ENCODE measurements at regions not wholly inside any gene's neighbourhood (a gene's known extent, or its start where the extent isn't known, plus 50 kb on each side); places are given as distances from the start of the nearest gene placed in this dataset.

DNA sequence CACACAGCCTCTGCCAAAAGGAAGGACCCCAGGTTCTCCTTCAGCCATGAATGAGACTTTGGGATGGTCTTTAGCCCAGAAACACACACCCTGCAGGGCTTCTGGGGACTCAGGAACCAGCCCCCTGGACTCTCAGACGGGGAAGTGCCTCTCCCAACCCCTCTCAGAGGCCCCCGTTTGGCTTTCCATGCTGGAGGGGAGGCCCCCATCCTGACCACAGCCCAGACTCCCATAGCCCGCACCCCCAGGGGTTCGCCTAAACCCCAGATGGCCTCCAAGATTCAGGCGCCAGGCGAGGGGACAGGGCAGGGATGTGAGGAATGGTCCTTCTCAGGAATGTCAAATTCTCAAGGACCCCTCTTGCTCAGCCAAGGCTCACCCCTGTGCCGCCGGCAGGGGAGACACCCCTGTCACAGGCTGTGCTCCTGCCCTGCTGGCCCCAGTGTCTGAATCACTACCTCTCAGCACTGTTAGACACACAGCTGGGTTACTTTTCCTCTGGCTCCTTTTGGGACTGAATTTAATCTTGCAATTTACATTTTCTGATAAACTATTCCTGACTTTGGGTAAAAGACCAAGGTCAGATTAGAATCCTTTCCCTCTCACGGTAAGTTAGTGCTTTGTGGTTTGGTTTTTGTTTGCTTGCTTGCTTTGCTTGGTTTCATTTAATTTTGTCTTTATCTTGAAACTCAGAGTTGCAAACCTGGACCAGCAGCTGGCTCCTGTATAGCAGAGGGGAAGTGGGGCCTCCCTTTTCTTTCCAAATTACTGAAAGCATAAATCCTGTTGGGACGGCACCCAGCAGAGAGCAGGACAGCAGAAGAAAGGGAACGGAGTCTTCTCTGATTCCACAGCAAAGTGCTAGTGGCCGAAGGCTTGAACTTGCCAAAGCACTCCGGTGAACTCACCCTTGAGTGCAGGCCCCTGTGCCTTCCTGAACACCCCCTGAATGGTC is 198.9 kb upstream of the RAB6C start:
- H3K27ac ChIP-seq: no peak overlapping the region
- intact Hi-C loops (cut with DNase I): no loop called here
- TF ChIP-seq, protein P1, sequence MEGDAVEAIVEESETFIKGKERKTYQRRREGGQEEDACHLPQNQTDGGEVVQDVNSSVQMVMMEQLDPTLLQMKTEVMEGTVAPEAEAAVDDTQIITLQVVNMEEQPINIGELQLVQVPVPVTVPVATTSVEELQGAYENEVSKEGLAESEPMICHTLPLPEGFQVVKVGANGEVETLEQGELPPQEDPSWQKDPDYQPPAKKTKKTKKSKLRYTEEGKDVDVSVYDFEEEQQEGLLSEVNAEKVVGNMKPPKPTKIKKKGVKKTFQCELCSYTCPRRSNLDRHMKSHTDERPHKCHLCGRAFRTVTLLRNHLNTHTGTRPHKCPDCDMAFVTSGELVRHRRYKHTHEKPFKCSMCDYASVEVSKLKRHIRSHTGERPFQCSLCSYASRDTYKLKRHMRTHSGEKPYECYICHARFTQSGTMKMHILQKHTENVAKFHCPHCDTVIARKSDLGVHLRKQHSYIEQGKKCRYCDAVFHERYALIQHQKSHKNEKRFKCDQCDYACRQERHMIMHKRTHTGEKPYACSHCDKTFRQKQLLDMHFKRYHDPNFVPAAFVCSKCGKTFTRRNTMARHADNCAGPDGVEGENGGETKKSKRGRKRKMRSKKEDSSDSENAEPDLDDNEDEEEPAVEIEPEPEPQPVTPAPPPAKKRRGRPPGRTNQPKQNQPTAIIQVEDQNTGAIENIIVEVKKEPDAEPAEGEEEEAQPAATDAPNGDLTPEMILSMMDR (IDR thresholded peaks at IDR 0.05): no peak
- H3K4me3 ChIP-seq: no peak overlapping the region
- peaks cover 0 to 22% of the 10 kb centered on the region in 2 donors for H3K27me3 ChIP-seq
- no peak for ATAC-seq
- no peaks in the 10 kb centered on the region for H3K36me3 ChIP-seq
- no peaks in the 10 kb centered on the region for H3K9me3 ChIP-seq
- H3K4me1 ChIP-seq: no peaks in the 10 kb centered on the region
- peak in 1 of 4 donors; percentile 16 for DNase-seq

DNA sequence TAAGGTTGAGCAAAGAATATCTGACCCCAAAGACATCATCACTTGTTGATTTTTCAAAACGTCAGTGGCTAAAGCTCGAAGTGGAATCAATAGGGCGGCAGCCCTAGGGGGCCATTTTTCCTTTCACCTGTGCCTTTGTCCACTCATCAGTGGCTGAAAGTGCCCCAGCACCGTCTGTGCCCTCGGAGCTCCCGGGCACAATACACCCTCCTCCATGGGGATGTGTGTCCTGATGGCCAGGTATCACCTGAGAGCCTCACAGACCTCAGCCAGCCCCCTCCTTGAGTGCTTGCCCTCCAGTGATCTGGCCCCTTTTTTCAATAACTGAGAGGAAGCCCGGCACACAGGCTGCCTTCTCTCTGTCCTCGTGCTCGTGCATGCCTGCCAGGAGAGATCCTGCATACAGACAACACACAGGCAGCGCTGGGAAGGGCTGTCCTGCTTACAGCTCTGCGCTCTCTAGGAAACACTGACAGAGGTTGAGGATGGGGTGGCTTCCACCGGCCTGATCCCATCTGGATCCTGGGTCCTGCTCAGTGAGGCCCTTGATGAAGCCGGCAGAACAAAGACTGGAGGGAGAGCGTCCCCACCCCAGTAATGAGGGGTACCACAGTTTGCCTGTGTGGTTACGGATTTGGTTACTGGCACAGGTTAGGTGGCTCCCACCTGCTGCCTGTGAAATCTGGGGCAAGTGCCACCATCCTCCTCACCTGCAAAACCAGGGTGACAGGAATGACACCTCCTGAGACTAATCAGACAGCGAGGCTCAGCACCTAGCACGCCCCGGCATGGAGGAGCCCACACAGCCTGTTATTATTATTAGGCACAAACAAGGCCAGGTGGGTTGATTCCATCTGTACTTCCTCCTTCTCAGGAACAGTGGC is 197.5 kb upstream of the RAB6C start:
- intact Hi-C loops (cut with DNase I): no loop called here
- TF ChIP-seq, protein P1 (IDR thresholded peaks at IDR 0.05): no peak
- no peak for ATAC-seq

GRCh38 chr2:129782633-129782990 is 196.9 kb upstream of the RAB6C start:
- H3K4me1 ChIP-seq: no peaks in the 10 kb centered on the region
- H3K27me3 ChIP-seq: peaks cover 0 to 22% of the 10 kb centered on the region in 2 donors
- DNase-seq: no peak
- TF ChIP-seq, protein P1 (IDR thresholded peaks at IDR 0.05): no peak
- no peak overlapping the region for H3K4me3 ChIP-seq
- no peak overlapping the region for H3K27ac ChIP-seq
- H3K36me3 ChIP-seq: no peaks in the 10 kb centered on the region
- H3K9me3 ChIP-seq: no peaks in the 10 kb centered on the region
- ATAC-seq: no peak
- intact Hi-C loops (cut with DNase I): no loop called here

More for the DNA sequence above, 197.5 kb upstream of the RAB6C start:
- Histone ChIP-seq H3K27ac (no peak overlapping the region), H3K9me3 (no peaks in the 10 kb centered on the region), H3K36me3 (no peaks in the 10 kb centered on the region), H3K4me3 (no peak overlapping the region), H3K4me1 (no peaks in the 10 kb centered on the region), H3K27me3 (peaks cover 0 to 22% of the 10 kb centered on the region in 2 donors)
- DNase-seq: no peak

GRCh38 chr2:129784486-129784885 is 195.0 kb upstream of the RAB6C start:
- no peak for ATAC-seq
- intact Hi-C loops (cut with DNase I): no loop called here
- Histone ChIP-seq H3K4me1 (no peaks in the 10 kb centered on the region), H3K4me3 (no peak overlapping the region), H3K9me3 (no peaks in the 10 kb centered on the region), H3K36me3 (no peaks in the 10 kb centered on the region), H3K27me3 (peaks cover 0 to 22% of the 10 kb centered on the region in 2 donors), H3K27ac (no peak overlapping the region)
- DNase-seq: no peak
- TF ChIP-seq, protein P1 (IDR thresholded peaks at IDR 0.05): no peak

DNA sequence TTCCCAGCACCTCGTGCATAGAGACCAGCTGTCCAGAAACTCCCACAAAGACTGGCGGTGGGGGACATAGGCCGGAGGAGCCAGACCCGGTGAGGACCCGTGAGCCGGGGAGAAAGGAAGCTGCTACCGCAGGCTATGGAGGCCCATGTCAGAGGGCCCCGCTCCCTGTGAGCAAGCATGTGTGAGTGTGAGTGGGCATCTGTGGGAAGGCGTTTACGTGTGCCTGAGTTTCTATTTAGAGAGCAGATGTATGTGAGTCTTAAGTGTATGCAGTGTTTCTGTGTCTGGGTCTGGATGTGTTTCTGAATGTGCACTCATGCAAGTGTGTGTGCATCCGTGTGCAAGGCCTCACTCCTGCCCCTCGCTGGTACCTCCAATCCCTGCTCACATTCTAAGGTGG is 187.8 kb upstream of the RAB6C start:
- Histone ChIP-seq H3K36me3 (no peaks in the 10 kb centered on the region), H3K4me1 (no peaks in the 10 kb centered on the region), H3K9me3 (no peaks in the 10 kb centered on the region), H3K27me3 (no peaks in the 10 kb centered on the region), H3K27ac (no peak overlapping the region), H3K4me3 (no peak overlapping the region)
- TF ChIP-seq, protein P1 (IDR thresholded peaks at IDR 0.05): no peak
- intact Hi-C loops (cut with DNase I): no loop called here
- DNase-seq: no peak
- ATAC-seq: no peak
